Left colon (tissue), 2 donors: ENCODE measurements at regions not wholly inside any gene's neighbourhood (a gene's known extent, or its start where the extent isn't known, plus 50 kb on each side); places are given as distances from the start of the nearest gene placed in this dataset.
A peak's percentile ranks its signal among the peaks of the same experiment; 100 is the strongest.

Experiments
- ATAC-seq: fragments of 200-7000 bp; cut with Tn5 transposase; one replicate; pipeline ENCODE4 v1.9.1; 2020; ENCODE audit warnings: mild to moderate bottlenecking, moderate library complexity
- DNase-seq, 2 donors: peaks; one replicate each; pipeline ENCODE4 v3.0.0-alpha.2; 2020
- intact Hi-C, 2 donors: fragments of 100-400 bp; cut with DNase I in 1 of 2; cut with micrococcal nuclease in 1 of 2; formaldehyde crosslinking; loops; one replicate each; pipeline versions ENCODE4 v1.11.2 to v1.14.0; 2022; cut with DNase I, micrococcal nuclease
- donor health status: DM: no; HTN: no; CAD: no.
- donor health status: DM: yes; HTN: yes; CAD: no.

- ATAC-seq, result no peak
- no peak for DNase-seq
- intact Hi-C loops, result no loop called here
Observed at GRCh38 chr5:68443091-68443490, 227.5 kb downstream of the PIK3R1 start.

DNA sequence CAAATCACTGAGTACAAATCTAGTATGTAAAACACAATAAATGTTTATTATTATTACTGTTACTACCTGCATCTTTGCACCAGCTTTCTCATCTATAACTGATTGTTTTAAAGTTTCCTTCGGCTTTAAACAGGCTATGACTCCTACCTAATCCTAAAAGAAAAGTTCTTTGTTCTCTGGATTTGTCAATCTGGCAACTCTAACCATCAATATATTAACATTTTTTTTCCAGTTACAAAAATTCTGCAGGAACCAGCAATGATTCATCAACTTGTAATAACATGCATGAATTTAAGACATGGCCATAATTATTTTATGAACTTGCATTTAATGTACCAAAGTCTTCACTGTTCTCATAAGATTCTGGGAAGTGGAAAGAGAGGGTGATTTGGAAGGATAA, 228.5 kb downstream of the PIK3R1 start:
- no peak for ATAC-seq
- no peak for DNase-seq
- intact Hi-C loops, result no loop called here

DNA sequence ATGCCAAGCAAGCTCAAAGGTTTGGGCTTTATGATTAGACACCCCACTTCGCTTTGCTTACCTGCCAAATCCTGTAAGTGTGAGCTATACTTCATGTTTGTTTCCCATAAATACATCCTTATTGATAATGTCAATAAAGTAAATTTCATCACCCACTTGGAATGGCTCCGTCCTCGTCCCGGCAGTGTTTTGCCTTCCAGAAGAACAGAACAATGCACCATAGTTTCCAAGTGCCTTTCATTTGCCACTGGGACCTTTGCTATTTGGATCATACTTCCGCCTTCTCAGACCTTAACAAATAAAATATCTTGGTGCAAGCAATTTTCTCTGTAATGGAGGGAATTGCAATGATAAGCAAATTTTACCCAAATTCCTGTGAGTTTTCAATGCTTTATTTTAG, 229.3 kb downstream of the PIK3R1 start:
- DNase-seq (no peak), ATAC-seq (peak; percentile 55)
- intact Hi-C loops, result no loop called here

DNA sequence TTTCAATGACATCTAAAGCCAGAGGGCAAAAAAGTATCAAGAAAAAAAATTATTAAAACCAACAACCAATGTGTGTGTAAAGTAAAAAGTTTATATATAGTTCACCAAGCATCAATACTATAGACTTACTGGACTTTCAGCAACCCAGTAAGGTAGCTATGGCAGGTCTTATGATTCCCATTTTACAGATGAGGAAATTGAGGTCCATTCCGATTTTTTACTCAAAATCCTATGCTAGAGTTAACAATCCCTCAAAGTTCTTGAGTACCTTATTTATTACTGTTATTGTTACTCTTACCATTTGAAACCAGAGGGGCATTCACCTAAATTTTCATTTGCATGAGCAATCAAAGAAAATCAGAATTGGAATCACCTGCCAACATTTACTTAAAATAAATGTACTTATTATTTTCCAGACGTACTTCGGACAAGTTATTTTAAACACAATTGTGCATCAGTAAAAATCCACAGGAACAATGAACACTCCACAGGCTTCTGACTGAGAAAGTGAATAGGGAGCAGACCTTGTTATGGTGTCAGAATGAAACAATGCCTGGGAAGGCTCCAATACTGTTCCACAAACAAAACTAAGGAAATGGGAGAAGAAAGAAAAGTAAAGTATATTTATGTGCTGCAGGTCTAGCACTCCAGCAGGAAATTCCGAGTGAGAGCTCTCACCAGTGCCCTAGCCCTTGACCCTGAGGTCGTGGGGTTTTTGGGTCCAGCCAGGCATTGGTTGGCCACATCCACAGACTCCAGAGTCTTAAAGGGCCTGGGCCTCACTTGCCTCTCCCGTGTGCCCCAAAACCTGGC, 229.9 kb downstream of the PIK3R1 start:
- DNase-seq, result no peak
- no peak for ATAC-seq
- intact Hi-C loops, result no loop called here

- ATAC-seq (no peak), DNase-seq (no peak)
- intact Hi-C loops, result no loop called here
Observed at GRCh38 chr5:68446070-68446357, 230.5 kb downstream of the PIK3R1 start.

- intact Hi-C loops, result no loop called here
- DNase-seq (no peak), ATAC-seq (no peak)
Observed at GRCh38 chr5:68446487-68446894, 230.9 kb downstream of the PIK3R1 start.

- intact Hi-C loops, result no loop called here
- DNase-seq, result no peak
- ATAC-seq, result no peak
Observed at GRCh38 chr5:68447136-68447929, 231.8 kb downstream of the PIK3R1 start.

GRCh38 chr5:68449380-68449779, 233.8 kb downstream of the PIK3R1 start:
- DNase-seq (no peak), ATAC-seq (no peak)
- intact Hi-C loops, result no loop called here

DNA sequence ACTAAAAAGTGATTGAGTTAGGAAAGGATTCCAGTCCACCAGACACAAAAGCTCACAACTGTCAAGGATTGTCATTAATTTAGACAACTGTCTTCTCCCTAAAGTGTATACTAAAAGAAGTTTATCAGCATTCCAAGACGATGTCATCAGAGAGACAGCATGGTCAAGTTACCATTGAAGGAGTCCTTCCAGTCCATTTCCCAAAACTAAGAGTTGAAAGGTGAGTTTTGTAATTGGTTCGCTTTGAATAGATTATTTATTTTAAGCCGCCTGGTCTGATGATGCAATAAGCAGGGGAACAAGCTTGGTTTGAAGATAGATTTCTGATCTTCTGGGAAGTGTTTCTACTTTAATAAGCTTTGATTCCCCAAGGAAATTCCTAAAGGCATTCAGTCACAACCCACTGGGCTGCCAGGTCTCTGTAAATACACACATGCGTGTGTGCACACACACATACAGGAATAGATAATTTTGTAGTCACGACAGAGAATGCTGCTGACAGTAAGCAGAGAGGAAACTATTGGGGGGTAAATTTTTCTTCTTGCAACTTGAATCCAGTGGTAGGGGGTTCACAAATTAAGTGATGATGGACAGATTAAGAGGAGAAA, 234.8 kb downstream of the PIK3R1 start:
- ATAC-seq (no peak), DNase-seq (no peak)
- intact Hi-C loops, result no loop called here

GRCh38 chr5:68452286-68452685, 236.7 kb downstream of the PIK3R1 start:
- DNase-seq, result no peak
- intact Hi-C loops, result no loop called here
- no peak for ATAC-seq

- intact Hi-C loops, result no loop called here
- ATAC-seq, result no peak
- no peak for DNase-seq
Observed at GRCh38 chr5:68454172-68454571, 238.6 kb downstream of the PIK3R1 start.

DNA sequence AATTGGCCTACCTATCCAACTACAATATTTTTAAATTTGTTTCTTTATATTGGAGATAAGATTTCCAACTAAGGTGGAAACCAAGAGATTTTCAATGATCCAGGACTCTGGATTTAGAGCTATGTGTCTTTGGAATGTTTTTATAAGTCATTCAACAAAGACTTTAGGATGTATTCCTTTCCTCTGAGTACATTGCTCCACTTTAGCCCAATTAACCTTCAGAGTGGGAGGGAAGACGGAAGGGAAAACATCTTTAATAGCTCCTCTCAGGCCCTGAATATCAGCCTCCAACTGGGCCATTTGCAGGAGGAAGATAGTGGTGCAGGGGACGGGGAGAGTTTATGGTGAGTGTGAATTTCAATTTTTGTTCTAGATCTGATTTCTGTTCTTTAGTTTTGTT, 239.2 kb downstream of the PIK3R1 start:
- no peak for DNase-seq
- intact Hi-C loops, result no loop called here
- no peak for ATAC-seq

GRCh38 chr5:68455216-68455615, 239.7 kb downstream of the PIK3R1 start:
- ATAC-seq, result no peak
- no peak for DNase-seq
- intact Hi-C loops, result no loop called here

DNA sequence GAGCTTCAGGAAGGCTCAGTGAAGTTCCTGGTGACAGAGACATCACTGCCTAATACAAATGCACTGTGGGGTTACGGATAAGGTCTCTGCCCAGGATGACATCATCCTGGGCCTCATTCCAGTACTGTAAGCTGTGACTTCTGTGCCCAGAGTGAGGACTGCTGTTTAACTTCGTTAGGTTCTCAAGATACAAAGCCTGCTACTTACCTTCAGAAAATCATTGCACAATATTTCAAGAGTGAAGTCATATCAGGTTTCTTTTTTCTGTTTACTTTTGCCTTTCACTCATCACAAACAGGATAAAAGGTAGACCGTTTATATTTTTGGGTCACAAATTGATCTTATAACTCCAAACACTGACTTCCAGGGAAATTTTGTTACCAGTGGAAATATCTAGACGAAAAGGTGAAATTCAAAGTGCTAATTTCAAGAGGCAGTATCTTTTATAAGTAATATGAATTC, 241.2 kb downstream of the PIK3R1 start:
- intact Hi-C loops, result no loop called here
- peak in 1 of 2 donors; percentile 45 for DNase-seq
- ATAC-seq, result peak; percentile 97

GRCh38 chr5:68457285-68457684, 241.7 kb downstream of the PIK3R1 start:
- intact Hi-C loops, result no loop called here
- ATAC-seq (no peak), DNase-seq (no peak)

GRCh38 chr5:68458416-68459021, 243.0 kb downstream of the PIK3R1 start:
- DNase-seq, result no peak
- intact Hi-C loops, result no loop called here
- ATAC-seq, result no peak

- ATAC-seq (no peak), DNase-seq (no peak)
- intact Hi-C loops, result no loop called here
Observed at GRCh38 chr5:68459093-68459809, 243.7 kb downstream of the PIK3R1 start.

GRCh38 chr5:68459810-68460139, 244.2 kb downstream of the PIK3R1 start:
- no peak for ATAC-seq

More at GRCh38 chr5:68459810-68460139, 244.2 kb downstream of the PIK3R1 start:
- intact Hi-C loops, result loop anchor here in 1 of 2 donors (5.0 kb wide), 1 partner anchor 172 kb away; no protein-coding TSS in a partner anchor
- no peak for DNase-seq
